DND-41 (cell line): ENCODE measurements at regions not wholly inside any gene's neighbourhood (a gene's known extent, or its start where the extent isn't known, plus 50 kb on each side); places are given as distances from the start of the nearest gene placed in this dataset.

Experiments
- ATAC-seq: fragments of 200-7000 bp; cut with Tn5 transposase; 3 replicates; pipeline ENCODE4 v1.9.1; 2021; ENCODE audit warnings: low read depth; ENCODE audit not compliant: insufficient read depth
- DNase-seq: peaks from one replicate; pipeline ENCODE4 v3.0.0-alpha.2; 2020
- H2AFZ ChIP-seq: 2 replicates; pipeline ENCODE4 v1.6.0; 2012; ENCODE audit warnings: low read depth, low read length
- H3K27ac ChIP-seq: 2 replicates; pipeline ENCODE4 v1.5.1; 2012; ENCODE audit warnings: low read length, inconsistent platforms
- H3K27me3 ChIP-seq: fragments of 200-600 bp; sonication (generic); 2 replicates; pipeline ENCODE4 v1.6.0; 2012; ENCODE audit warnings: low read length, mild to moderate bottlenecking, inconsistent platforms; ENCODE audit not compliant: insufficient read depth, poor library complexity
- H3K36me3 ChIP-seq: 2 replicates; pipeline ENCODE4 v1.5.1; 2012; ENCODE audit warnings: low read length, inconsistent platforms; ENCODE audit not compliant: insufficient read depth
- H3K4me1 ChIP-seq: 2 replicates; pipeline ENCODE4 v1.5.1; 2012; ENCODE audit warnings: mild to moderate bottlenecking, low read length; ENCODE audit not compliant: insufficient read depth
- H3K4me2 ChIP-seq: 2 replicates; pipeline ENCODE4 v1.6.0; 2012; ENCODE audit warnings: mild to moderate bottlenecking, moderate library complexity, low read length, inconsistent platforms; ENCODE audit not compliant: insufficient read depth
- H3K4me3 ChIP-seq, 2 experiments: fragments of 200-600 bp in 1 of 2; shearing (Covaris generic) in 1 of 2; 2 replicates each; pipeline ENCODE4 v1.5.1; 2012 to 2016; ENCODE audit warnings: inconsistent platforms in 2 of 2, low read length in 2 of 2, mild to moderate bottlenecking in 2 of 2, low read depth in 1 of 2, moderate library complexity in 1 of 2
- H3K79me2 ChIP-seq: 2 replicates; pipeline ENCODE4 v1.6.0; 2012; ENCODE audit warnings: low read length, inconsistent platforms; ENCODE audit not compliant: insufficient read depth
- H3K9ac ChIP-seq: 2 replicates; pipeline ENCODE4 v1.6.0; 2012; ENCODE audit warnings: low read depth, mild to moderate bottlenecking, inconsistent platforms, low read length, moderate library complexity
- H3K9me3 ChIP-seq: 2 replicates; pipeline ENCODE4 v1.5.1; 2012; ENCODE audit warnings: low read length, moderate library complexity, mild to moderate bottlenecking, inconsistent platforms; ENCODE audit not compliant: insufficient read depth, severe bottlenecking
- H4K20me1 ChIP-seq: 2 replicates; pipeline ENCODE4 v1.6.0; 2012; ENCODE audit warnings: low read length; ENCODE audit not compliant: insufficient read depth
- EZH2 ChIP-seq: IDR thresholded peaks from 3 replicates; pipeline ENCODE4 v1.6.1; 2012; ENCODE audit warnings: borderline replicate concordance, low read depth, mild to moderate bottlenecking, moderate library complexity, low read length, inconsistent platforms; ENCODE audit not compliant: severe bottlenecking
- TF ChIP-seq, protein P1 (sequence below): IDR thresholded peaks from 2 replicates; pipeline ENCODE4 v1.5.1; 2012; ENCODE audit warnings: borderline replicate concordance, low read length, moderate library complexity, mild to moderate bottlenecking; ENCODE audit not compliant: poor library complexity, severe bottlenecking; ENCODE audit errors: extremely low read depth

DNA sequence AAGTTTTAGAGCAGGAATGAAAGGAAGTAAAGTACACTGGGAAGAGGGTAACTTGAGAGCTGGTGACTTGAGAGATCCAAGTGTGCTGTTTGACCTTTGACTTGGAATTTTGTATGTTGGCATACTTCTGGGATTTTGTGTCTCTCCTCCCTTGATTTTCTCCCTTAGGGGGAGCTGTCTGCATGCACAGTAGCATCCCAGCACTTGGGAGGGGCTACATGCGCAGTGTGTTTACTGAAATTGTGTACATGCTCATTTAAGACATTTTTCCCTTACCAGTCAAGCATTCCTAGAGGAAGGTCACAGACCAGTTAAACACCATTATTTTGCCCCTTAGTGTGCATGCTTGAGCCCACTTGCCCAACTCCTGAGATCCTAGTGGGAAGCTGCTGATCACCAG lies 120.1 kb downstream of the ZNF622 start:
- TF ChIP-seq EZH2, result no peak
- TF ChIP-seq, protein P1, sequence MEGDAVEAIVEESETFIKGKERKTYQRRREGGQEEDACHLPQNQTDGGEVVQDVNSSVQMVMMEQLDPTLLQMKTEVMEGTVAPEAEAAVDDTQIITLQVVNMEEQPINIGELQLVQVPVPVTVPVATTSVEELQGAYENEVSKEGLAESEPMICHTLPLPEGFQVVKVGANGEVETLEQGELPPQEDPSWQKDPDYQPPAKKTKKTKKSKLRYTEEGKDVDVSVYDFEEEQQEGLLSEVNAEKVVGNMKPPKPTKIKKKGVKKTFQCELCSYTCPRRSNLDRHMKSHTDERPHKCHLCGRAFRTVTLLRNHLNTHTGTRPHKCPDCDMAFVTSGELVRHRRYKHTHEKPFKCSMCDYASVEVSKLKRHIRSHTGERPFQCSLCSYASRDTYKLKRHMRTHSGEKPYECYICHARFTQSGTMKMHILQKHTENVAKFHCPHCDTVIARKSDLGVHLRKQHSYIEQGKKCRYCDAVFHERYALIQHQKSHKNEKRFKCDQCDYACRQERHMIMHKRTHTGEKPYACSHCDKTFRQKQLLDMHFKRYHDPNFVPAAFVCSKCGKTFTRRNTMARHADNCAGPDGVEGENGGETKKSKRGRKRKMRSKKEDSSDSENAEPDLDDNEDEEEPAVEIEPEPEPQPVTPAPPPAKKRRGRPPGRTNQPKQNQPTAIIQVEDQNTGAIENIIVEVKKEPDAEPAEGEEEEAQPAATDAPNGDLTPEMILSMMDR, result no peak
- no peak for ATAC-seq

DNA sequence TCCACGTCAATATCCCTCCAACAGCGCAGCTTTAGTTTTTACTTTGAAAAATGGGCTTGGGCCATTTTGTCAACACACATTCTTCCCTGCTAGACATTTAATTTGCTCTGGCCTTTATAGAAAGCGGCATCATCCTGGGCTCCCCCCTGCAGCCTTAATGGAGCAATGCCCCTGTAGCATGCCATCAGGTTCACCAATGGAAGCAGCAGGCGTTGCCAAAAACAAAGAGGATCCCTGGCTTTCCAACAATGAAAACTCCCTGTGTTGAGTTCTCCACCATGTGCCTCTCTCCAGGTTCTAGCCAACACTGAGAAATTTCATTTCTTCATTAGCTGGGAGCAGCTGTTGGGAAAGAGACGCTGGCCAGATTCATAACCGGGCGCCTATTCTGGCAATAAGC lies 139.5 kb downstream of the ZNF622 start:
- Histone ChIP-seq H3K9me3 (no peaks in the 10 kb centered on the region), H3K27ac (no peak overlapping the region), H3K4me2 (no peak overlapping the region), H3K4me3 (no peak overlapping the region), H3K9ac (no peak overlapping the region), H3K79me2 (no peaks in the 10 kb centered on the region), H3K36me3 (no peaks in the 10 kb centered on the region), H3K27me3 (no peaks in the 10 kb centered on the region), H2AFZ (no peak overlapping the region), H3K4me1 (no peaks in the 10 kb centered on the region), H4K20me1 (no peaks in the 10 kb centered on the region)
- ATAC-seq (no peak), DNase-seq (no peak)
- TF ChIP-seq, protein P1, result no peak
- no peak for TF ChIP-seq EZH2

More for the DNA sequence above, 120.1 kb downstream of the ZNF622 start:
- DNase-seq, result no peak
- Histone ChIP-seq H3K4me2 (no peak overlapping the region), H3K79me2 (no peaks in the 10 kb centered on the region), H3K27me3 (no peaks in the 10 kb centered on the region), H3K27ac (no peak overlapping the region), H2AFZ (no peak overlapping the region), H3K4me3 (no peak overlapping the region), H3K9me3 (no peaks in the 10 kb centered on the region), H3K9ac (no peak overlapping the region), H3K36me3 (no peaks in the 10 kb centered on the region), H3K4me1 (no peaks in the 10 kb centered on the region), H4K20me1 (no peaks in the 10 kb centered on the region)

DNA sequence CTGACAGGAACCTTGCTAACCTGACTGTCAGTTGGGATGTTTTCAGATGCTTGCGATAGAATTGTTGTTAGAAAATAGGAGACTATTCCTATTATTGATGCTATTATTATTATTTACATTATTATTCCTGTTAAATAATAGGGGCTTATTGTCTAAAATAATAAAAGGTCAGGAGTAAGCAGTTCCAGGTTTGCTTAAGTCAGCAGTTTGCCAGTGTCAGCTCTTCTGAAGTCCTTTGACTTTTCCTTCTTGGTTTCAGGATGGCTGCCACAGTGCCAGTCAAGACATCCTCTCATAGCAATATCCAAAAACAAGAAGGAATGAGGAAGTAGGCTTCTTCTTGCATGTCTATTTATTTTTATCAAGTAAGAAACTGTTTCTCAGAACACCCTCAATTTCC lies 141.7 kb upstream of the MARCHF11 start:
- no peak overlapping the region for H3K4me2 ChIP-seq
- no peak overlapping the region for H3K9ac ChIP-seq
- H3K4me1 ChIP-seq, result no peaks in the 10 kb centered on the region
- H3K4me3 ChIP-seq, result no peak overlapping the region
- ATAC-seq (no peak), DNase-seq (no peak)
- no peak overlapping the region for H2AFZ ChIP-seq
- no peaks in the 10 kb centered on the region for H3K79me2 ChIP-seq
- no peaks in the 10 kb centered on the region for H4K20me1 ChIP-seq
- no peaks in the 10 kb centered on the region for H3K9me3 ChIP-seq
- TF ChIP-seq, protein P1, result no peak
- no peak for TF ChIP-seq EZH2
- no peak overlapping the region for H3K27ac ChIP-seq
- H3K27me3 ChIP-seq, result no peaks in the 10 kb centered on the region
- no peaks in the 10 kb centered on the region for H3K36me3 ChIP-seq

DNA sequence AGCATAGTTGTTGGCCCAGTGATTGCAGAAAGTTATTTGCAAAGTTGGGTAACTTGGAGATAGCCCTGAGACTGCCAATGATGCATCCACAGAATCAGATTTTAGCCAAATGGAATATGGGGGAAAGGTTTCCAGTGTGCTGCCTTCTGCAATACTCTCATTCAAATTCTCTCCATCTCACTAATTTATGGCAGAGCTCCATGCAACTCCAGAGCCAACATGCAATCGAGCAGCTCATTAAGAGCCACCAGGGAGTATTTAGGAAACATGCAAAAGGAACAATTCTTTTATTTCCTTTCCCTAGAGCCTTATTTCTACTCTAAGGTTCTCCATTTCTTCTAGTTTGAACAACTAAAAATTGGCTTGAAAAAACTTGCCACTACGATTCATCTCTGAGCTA lies 135.9 kb upstream of the MARCHF11 start:
- TF ChIP-seq EZH2, result no peak
- TF ChIP-seq, protein P1, result no peak
- H3K4me1 ChIP-seq, result no peaks in the 10 kb centered on the region
- no peaks in the 10 kb centered on the region for H3K9me3 ChIP-seq
- no peak overlapping the region for H3K4me3 ChIP-seq
- no peak overlapping the region for H3K27ac ChIP-seq
- H3K27me3 ChIP-seq, result no peaks in the 10 kb centered on the region
- H3K36me3 ChIP-seq, result no peaks in the 10 kb centered on the region
- ATAC-seq, result no peak
- no peaks in the 10 kb centered on the region for H4K20me1 ChIP-seq
- H2AFZ ChIP-seq, result no peak overlapping the region
- no peaks in the 10 kb centered on the region for H3K79me2 ChIP-seq
- no peak overlapping the region for H3K4me2 ChIP-seq
- no peak overlapping the region for H3K9ac ChIP-seq
- no peak for DNase-seq
